Gastrocnemius medialis (tissue), 4 donors: ENCODE measurements at regions not wholly inside any gene's neighbourhood (a gene's known extent, or its start where the extent isn't known, plus 50 kb on each side); places are given as distances from the start of the nearest gene placed in this dataset.

ENCODE experiments used
- POLR2A ChIP-seq, 2 donors: fragments of 450-650 bp; IDR thresholded peaks; one replicate each; pipeline ENCODE4 v1.6.1; 2017; ENCODE audit warnings: antibody characterized with exemption in 2 of 2, mild to moderate bottlenecking in 2 of 2, moderate library complexity in 2 of 2
- TF ChIP-seq, protein P1 (sequence below), 5 experiments: fragments of 450-650 bp in 3 of 5; fragments of 200-600 bp in 2 of 5; sonication (generic) in 2 of 5; IDR thresholded peaks in 4 of 5; conservative IDR thresholded peaks in 1 of 5; 1 replicate in 4 of 5; 2 replicates in 1 of 5; pipeline ENCODE4 v1.5.1; 2016 to 2019; ENCODE audit warnings: antibody characterized with exemption in 5 of 5, mild to moderate bottlenecking in 3 of 5, moderate library complexity in 3 of 5

DNA sequence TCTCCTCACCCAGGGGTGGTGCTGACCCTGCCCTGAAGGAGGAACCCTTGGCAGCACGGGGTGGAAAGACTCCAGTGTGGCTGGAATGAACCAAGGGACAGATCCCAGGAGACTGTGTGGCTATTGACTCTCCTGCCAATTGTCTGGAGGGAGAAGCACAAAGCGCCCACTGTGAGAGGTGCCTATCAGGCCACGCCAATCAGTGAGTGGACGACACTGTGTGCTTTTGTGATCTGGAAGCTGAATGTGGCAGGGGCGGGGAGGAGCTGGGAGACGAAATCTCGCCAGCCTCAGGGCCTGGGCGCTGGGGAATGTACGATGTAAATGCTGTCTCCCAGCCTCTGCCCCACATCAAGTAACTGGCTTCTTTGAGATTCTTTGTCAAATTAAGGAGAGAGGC lies 167.1 kb downstream of the ZBTB18 start:
- TF ChIP-seq, protein P1, sequence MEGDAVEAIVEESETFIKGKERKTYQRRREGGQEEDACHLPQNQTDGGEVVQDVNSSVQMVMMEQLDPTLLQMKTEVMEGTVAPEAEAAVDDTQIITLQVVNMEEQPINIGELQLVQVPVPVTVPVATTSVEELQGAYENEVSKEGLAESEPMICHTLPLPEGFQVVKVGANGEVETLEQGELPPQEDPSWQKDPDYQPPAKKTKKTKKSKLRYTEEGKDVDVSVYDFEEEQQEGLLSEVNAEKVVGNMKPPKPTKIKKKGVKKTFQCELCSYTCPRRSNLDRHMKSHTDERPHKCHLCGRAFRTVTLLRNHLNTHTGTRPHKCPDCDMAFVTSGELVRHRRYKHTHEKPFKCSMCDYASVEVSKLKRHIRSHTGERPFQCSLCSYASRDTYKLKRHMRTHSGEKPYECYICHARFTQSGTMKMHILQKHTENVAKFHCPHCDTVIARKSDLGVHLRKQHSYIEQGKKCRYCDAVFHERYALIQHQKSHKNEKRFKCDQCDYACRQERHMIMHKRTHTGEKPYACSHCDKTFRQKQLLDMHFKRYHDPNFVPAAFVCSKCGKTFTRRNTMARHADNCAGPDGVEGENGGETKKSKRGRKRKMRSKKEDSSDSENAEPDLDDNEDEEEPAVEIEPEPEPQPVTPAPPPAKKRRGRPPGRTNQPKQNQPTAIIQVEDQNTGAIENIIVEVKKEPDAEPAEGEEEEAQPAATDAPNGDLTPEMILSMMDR (IDR thresholded peaks at IDR 0.05 in 4 of 5, conservative IDR thresholded peaks at IDR 0.05 in 1 of 5), result no peak
- no peak for TF ChIP-seq POLR2A (IDR thresholded peaks at IDR 0.05)
